Dermis microvascular lymphatic vessel endothelial cell (primary cell): ENCODE measurements at regions not wholly inside any gene's neighbourhood (a gene's known extent, or its start where the extent isn't known, plus 50 kb on each side); places are given as distances from the start of the nearest gene placed in this dataset.

Experiments used
- DNase-seq, 2 donors: peaks; one replicate each; pipeline versions ENCODE4 v3.0.0 to v3.0.0-alpha.2; 2010; ENCODE audit warnings: low read depth in 2 of 2

GRCh38 chr10:1894912-1895311 lies 157.6 kb upstream of the ADARB2 start:
- no peak for DNase-seq

GRCh38 chr10:1893941-1894340 lies 156.6 kb upstream of the ADARB2 start:
- no peak for DNase-seq

- no peak for DNase-seq
Observed at GRCh38 chr10:1886039-1886438, 148.7 kb upstream of the ADARB2 start.

- DNase-seq: no peak
Observed at GRCh38 chr10:1882728-1883127, 145.4 kb upstream of the ADARB2 start.

- DNase-seq: no peak
Observed at GRCh38 chr10:1882180-1882579, 144.9 kb upstream of the ADARB2 start.

DNA sequence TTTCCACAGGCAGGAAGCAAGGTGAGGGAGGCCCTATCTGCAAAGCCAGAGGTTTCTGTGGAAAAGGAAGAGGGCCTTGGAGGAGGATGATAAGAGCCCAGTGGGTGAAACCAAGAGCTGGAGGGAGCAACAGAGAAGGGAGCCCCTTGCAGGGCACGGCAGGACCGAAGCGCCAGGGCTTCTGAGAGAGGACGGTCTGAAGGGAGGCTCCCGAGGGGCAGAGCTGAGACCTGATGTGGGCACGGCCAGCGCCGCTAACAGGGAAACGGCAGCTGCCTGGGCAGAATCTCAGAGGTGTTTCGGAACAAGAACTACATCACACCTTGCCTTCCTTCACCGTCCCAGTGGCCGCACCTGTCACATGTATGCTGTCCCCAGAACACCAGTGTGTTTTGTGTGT lies 144.3 kb upstream of the ADARB2 start:
- no peak for DNase-seq

- DNase-seq: no peak
Observed at GRCh38 chr10:1874533-1874932, 137.2 kb upstream of the ADARB2 start.

DNA sequence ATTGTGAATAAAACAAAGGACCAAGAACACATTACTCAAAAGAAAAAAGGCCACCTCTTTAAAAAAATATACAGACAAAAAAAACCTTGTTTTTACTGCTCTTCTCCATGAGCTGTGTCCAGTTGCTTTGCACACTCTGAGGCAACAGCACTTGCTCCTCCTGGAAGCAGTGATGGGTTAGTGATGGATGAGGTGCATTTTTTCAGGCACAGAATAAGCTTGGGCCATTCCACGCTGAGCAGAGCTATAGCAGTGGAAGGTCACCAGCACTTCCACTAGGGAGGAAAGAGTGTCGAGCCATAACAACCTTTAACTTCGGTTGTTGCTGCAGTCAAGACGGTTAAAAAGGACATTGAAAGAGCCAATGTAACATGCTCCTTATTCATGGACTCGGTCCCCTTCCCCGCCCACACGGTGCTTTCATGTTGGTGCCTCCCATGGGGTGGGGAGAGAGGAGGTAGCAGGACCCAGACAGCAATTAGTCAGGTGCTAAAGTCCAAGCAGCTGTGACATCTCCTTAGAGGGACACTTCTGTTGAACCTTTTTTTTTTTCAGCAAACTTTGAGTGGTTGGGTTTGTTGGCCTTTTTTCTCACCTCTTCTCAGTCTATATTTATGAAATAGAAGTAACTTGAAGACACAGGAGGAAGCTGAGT lies 136.5 kb upstream of the ADARB2 start:
- no peak for DNase-seq

DNA sequence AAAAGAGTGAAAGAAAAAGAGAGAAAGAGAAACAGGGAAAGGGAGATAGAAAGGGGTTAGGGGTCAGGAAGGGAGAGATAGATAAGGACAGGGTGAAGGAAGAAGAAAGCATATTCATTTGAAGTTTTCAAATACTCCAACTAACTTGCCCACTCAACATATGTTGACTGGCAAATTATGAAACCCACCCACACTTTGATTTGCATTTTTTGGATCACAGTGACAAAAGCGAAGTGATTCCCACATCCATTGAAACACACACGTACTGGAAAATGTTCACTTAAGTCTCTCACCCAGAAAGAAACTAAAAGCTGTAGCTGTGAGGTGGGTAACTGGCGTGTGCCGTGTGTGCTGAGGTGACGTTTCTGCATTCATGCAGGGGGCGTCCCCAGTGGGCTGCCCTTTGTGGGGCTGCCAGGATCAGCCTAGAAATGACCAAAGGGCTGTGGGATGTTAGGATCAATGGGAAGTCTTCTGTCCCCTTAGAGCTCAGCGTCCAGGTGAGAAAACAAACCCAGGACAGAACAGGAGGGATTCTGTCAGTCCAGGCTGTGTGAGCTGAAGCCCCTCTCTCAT lies 134.9 kb upstream of the ADARB2 start:
- DNase-seq: no peak

GRCh38 chr10:1870491-1870890 lies 133.2 kb upstream of the ADARB2 start:
- no peak for DNase-seq

- DNase-seq: no peak
Observed at GRCh38 chr10:1869861-1870260, 132.5 kb upstream of the ADARB2 start.

DNA sequence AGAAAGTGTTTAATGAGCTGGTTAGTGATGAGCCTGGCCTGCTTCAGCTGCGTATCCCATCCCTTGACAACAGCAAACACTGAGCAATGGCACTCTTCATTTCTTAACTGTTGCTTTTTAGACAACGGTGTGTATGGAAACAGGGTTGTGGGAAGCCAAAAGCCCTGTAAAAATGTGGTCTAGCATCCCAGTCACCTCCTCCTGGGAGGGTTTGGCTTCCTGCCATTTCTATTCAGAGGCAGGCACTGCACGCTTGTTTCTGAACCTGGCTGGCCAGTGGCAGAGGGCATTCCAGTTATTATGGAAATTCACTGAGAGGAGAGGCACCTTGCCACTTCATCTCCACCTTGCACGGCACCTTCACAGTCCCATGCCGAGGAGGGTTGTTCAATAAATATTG lies 123.0 kb upstream of the ADARB2 start:
- DNase-seq: no peak

GRCh38 chr10:1858547-1858946 lies 121.2 kb upstream of the ADARB2 start:
- DNase-seq: no peak

DNA sequence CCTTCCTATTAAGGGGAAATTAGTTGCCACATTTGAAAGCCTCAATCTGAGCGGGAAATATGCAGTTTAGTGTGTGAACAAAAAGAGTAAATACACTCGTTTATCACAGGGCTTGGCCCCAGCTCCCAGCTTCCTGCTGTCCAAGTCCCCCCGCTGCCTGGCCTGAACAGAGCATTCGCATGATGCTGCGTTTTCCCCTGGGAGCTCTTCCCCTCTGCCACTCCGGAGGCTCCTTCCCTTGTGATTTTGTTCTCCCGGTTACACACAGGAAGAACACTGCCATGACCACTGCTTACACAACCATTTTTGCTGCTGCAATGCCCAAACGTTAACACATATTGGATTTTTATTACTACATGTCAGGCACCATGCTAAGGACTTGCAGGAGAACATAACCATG lies 120.7 kb upstream of the ADARB2 start:
- no peak for DNase-seq

DNA sequence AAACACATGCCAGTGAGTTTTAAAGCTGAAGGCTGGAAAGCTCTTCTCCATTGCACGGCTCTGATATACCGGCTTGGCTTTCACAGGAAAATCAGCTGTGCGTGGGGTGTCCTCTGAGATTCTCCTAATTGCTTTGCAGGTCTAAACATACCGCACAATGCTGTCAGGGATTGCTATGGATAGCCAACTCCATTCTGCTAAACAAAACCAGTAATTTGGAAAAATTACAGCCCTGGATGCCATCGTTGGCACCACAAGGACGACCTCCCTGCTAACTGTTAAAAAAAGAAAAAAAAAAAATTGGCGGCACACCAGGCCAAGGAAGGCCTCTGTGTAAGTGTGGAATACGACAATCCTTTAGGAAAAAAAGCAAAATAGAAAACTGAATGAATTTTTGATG lies 118.6 kb upstream of the ADARB2 start:
- no peak for DNase-seq

- DNase-seq: no peak
Observed at GRCh38 chr10:1854271-1854670, 116.9 kb upstream of the ADARB2 start.

GRCh38 chr10:1853801-1854200 lies 116.5 kb upstream of the ADARB2 start:
- no peak for DNase-seq

GRCh38 chr10:1852841-1853240 lies 115.5 kb upstream of the ADARB2 start:
- no peak for DNase-seq

DNA sequence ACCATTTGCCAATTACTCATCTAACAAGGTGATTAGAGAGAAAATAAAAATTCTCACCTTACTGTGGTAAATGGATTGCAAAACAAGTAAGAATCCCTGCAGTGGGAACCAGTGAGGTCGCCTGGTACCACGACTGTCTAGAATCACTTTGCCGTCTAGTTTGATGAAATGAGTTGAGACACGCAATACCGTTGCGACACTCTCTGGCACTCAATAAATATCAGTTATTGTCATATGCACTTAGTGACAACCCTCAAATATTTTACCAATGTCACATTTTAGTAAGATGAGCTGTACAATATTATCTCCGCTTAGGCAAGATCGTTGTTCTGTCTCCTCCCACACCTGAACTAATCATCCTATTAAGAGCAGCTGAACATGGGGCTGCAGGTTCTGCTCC lies 114.4 kb upstream of the ADARB2 start:
- no peak for DNase-seq

DNA sequence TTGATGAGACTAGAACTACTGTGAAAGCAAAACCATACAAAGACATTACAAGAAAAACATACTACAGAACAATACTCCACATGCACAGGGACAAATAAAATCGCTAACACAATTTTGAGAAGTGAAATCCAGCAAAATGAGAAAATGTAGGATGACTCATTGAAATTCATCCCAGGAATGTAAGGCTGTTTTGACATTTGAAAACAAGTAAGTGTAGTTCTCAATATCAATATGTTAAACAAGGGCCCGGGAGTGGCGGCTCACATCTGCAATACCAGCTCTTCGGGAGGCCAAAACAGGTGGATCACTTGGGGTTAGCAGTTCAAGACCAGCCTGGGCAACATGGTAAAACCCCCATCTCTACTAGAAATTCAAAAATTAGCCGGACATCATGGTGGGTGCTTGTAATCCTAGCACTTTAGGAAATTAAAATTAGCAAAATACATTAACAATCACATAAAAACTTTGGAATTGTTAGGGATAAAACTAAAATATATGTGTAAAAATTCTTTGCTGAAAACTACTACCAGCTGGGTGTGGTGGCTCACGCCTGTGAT lies 113.7 kb upstream of the ADARB2 start:
- DNase-seq: no peak

DNA sequence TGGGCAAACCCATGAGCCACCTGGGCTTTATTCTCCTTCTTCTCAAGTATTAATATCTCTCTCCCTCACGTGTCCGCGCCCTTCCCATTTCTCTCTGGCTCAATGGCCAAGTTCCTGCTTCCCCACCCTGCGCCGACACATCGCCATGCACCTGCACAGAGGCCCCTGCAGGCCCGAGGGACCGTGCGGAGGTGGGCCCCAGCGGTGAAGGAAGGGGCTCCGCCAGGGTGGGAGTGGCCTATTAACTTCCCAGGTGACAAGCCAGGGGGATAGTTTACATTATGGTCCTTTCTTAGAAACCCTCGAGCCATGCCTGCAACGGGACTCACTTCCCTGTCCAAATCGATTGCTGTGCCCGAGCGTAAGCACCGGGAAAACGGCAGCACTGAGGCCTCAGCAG lies 110.0 kb upstream of the ADARB2 start:
- DNase-seq: no peak

DNA sequence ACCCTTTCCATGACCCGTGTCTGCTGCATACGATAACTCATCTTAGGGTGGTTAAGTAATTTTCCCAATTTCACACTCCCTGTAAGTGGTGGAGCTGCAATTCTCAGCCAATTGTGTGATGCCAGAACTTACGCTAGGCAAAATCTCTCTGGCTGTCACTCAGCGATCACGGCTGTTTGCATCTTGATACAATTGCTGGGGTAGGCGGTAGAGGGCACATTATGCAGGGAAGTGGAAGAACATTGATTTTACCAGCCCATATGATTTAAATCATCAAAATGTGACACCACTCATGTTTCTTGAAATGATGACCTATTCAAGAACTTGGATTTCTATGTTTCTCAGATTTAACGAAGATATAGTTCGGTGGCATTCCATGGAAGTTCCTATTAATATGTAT lies 108.7 kb upstream of the ADARB2 start:
- DNase-seq: no peak

DNA sequence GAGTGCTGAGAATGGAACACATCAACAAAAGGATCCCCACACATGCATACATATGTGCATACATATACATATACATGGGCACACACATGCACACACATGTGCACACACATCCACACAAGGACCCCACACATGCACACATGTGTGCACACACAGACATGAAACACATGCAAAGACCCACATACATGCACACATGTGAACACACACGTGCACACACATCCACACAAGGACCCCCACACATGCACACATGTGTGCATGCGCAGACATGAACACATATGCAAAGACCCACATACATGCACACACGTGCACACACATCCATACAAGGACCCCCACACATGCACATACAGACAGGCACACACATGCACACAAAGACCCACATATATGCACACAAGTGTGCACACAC lies 104.4 kb upstream of the ADARB2 start:
- no peak for DNase-seq

DNA sequence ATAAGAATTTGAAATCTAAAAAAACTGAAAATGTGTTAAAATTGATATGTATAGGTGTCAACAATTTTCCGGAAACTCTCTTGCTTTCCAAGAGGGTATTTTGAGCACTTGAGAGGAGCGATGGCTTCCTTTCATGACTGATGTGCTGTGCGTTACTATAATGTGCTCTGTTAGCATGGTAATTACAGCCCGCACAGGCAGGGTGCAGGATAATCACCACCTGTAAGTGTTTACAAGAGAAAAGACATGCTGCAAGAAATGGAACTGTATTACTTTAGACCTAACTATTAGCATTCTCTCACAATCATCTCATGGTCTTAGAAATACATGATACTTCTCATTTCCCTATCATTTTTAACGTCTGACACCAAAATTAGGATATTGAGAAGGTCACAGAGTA lies 92.4 kb upstream of the ADARB2 start:
- DNase-seq: no peak
